ENCODE measurements at regions not wholly inside any gene's neighbourhood (a gene's known extent, or its start where the extent isn't known, plus 50 kb on each side); places are given as distances from the start of the nearest gene placed in this dataset.
"Not testable (repeated sequence)": the region's sequence is repeated elsewhere in the genome, so short reads cannot be mapped to it uniquely, and the experiment has no call there.

GRCh38 chr10:44118500-44118899 is 266.4 kb downstream of the CXCL12 start:
- H3K36me3 ChIP-seq (ENCODE audit: control insufficient read depth in 2 of 2, insufficient read depth in 2 of 2, low read length in 2 of 2): no peaks in the 10 kb centered on the region
- H3K4me1 ChIP-seq (ENCODE audit: control insufficient read depth in 2 of 2, insufficient read depth in 2 of 2, low read length in 2 of 2): no peaks in the 10 kb centered on the region
- H3K27ac ChIP-seq (ENCODE audit: low read depth in 2 of 2, low read length in 2 of 2): no peak overlapping the region
- no peaks in the 10 kb centered on the region for H3K27me3 ChIP-seq (ENCODE audit: control insufficient read depth in 2 of 2, insufficient read depth in 2 of 2, low read length in 2 of 2)
- H3K9ac ChIP-seq (ENCODE audit: low read depth in 1 of 2, low read length in 2 of 2): no peak overlapping the region
- no peaks in the 10 kb centered on the region for H3K9me3 ChIP-seq (ENCODE audit: control insufficient read depth in 2 of 2, low read length in 2 of 2)
- no peak overlapping the region for H3K4me3 ChIP-seq (ENCODE audit: low read length in 2 of 2)

DNA sequence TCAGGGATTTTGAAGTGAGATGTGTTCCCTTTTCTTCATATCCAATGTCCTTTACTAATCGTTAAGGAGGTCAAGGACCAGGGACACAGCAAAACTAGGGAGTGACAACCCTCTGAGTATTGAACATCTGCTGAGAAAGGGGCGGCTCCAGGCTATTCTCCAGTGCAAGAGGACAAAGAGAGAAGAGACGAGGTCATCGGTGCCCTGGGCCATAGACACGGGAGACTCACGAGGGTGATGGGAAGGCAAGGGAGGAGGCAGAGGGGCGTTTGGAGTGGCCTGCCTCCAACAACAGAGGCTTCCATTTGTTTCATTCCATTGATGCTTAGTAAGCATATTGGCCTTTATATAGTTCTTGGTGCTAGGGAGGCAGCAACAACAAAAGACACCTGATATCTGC is 268.4 kb downstream of the CXCL12 start:
- H3K9ac ChIP-seq (ENCODE audit: low read depth in 1 of 2, low read length in 2 of 2): no peak overlapping the region
- no peak overlapping the region for H3K27ac ChIP-seq (ENCODE audit: low read depth in 2 of 2, low read length in 2 of 2)
- H3K9me3 ChIP-seq (ENCODE audit: control insufficient read depth in 2 of 2, low read length in 2 of 2): no peaks in the 10 kb centered on the region
- no peak overlapping the region for H3K4me3 ChIP-seq (ENCODE audit: low read length in 2 of 2)
- H3K27me3 ChIP-seq (ENCODE audit: control insufficient read depth in 2 of 2, insufficient read depth in 2 of 2, low read length in 2 of 2): no peaks in the 10 kb centered on the region
- H3K36me3 ChIP-seq (ENCODE audit: control insufficient read depth in 2 of 2, insufficient read depth in 2 of 2, low read length in 2 of 2): no peaks in the 10 kb centered on the region
- H3K4me1 ChIP-seq (ENCODE audit: control insufficient read depth in 2 of 2, insufficient read depth in 2 of 2, low read length in 2 of 2): no peaks in the 10 kb centered on the region

GRCh38 chr10:44115516-44115915 is 269.4 kb downstream of the CXCL12 start:
- Histone ChIP-seq H3K4me1 (ENCODE audit: control insufficient read depth in 2 of 2, insufficient read depth in 2 of 2, low read length in 2 of 2) (no peaks in the 10 kb centered on the region), H3K9ac (ENCODE audit: low read depth in 1 of 2, low read length in 2 of 2) (no peak overlapping the region), H3K27me3 (ENCODE audit: control insufficient read depth in 2 of 2, insufficient read depth in 2 of 2, low read length in 2 of 2) (no peaks in the 10 kb centered on the region), H3K36me3 (ENCODE audit: control insufficient read depth in 2 of 2, insufficient read depth in 2 of 2, low read length in 2 of 2) (no peaks in the 10 kb centered on the region), H3K9me3 (ENCODE audit: control insufficient read depth in 2 of 2, low read length in 2 of 2) (no peaks in the 10 kb centered on the region), H3K4me3 (ENCODE audit: low read length in 2 of 2) (no peak overlapping the region), H3K27ac (ENCODE audit: low read depth in 2 of 2, low read length in 2 of 2) (no peak overlapping the region)

GRCh38 chr10:44114441-44114840 is 270.5 kb downstream of the CXCL12 start:
- H3K27ac ChIP-seq (ENCODE audit: low read depth in 2 of 2, low read length in 2 of 2): no peak overlapping the region
- H3K27me3 ChIP-seq (ENCODE audit: control insufficient read depth in 2 of 2, insufficient read depth in 2 of 2, low read length in 2 of 2): no peaks in the 10 kb centered on the region
- no peak overlapping the region for H3K9ac ChIP-seq (ENCODE audit: low read depth in 1 of 2, low read length in 2 of 2)
- no peak overlapping the region for H3K4me3 ChIP-seq (ENCODE audit: low read length in 2 of 2)
- no peaks in the 10 kb centered on the region for H3K36me3 ChIP-seq (ENCODE audit: control insufficient read depth in 2 of 2, insufficient read depth in 2 of 2, low read length in 2 of 2)
- H3K4me1 ChIP-seq (ENCODE audit: control insufficient read depth in 2 of 2, insufficient read depth in 2 of 2, low read length in 2 of 2): no peaks in the 10 kb centered on the region
- H3K9me3 ChIP-seq (ENCODE audit: control insufficient read depth in 2 of 2, low read length in 2 of 2): no peaks in the 10 kb centered on the region

GRCh38 chr10:44112280-44112679 is 272.6 kb downstream of the CXCL12 start:
- not testable (repeated sequence) for H3K27me3 ChIP-seq (ENCODE audit: control insufficient read depth in 2 of 2, insufficient read depth in 2 of 2, low read length in 2 of 2); H3K9me3 ChIP-seq (ENCODE audit: control insufficient read depth in 2 of 2, low read length in 2 of 2); H3K4me1 ChIP-seq (ENCODE audit: control insufficient read depth in 2 of 2, insufficient read depth in 2 of 2, low read length in 2 of 2); H3K27ac ChIP-seq (ENCODE audit: low read depth in 2 of 2, low read length in 2 of 2); H3K36me3 ChIP-seq (ENCODE audit: control insufficient read depth in 2 of 2, insufficient read depth in 2 of 2, low read length in 2 of 2); H3K4me3 ChIP-seq (ENCODE audit: low read length in 2 of 2); H3K9ac ChIP-seq (ENCODE audit: low read depth in 1 of 2, low read length in 2 of 2)

DNA sequence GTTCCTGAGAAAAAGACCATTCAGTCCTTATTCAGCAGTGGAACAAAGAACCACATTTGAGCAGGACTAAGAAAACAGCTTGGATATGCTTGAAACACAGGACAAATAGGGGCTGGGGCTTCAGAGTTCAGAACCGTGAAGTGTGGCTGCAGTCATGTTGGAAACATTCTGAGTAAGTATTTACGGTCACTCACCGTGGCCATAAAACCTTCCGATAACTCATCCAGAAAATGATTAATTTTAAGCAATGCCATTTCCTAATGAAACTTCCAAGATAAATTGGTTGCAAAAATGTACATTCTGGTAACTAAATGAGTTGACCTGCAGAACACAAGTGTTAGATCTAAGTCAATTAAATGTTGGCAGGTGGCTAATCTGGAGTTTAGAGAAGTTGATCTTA is 279.2 kb downstream of the CXCL12 start:
- Histone ChIP-seq H3K27ac (ENCODE audit: low read depth in 2 of 2, low read length in 2 of 2) (no peak overlapping the region), H3K4me1 (ENCODE audit: control insufficient read depth in 2 of 2, insufficient read depth in 2 of 2, low read length in 2 of 2) (no peaks in the 10 kb centered on the region), H3K9me3 (ENCODE audit: control insufficient read depth in 2 of 2, low read length in 2 of 2) (no peaks in the 10 kb centered on the region), H3K27me3 (ENCODE audit: control insufficient read depth in 2 of 2, insufficient read depth in 2 of 2, low read length in 2 of 2) (no peaks in the 10 kb centered on the region), H3K9ac (ENCODE audit: low read depth in 1 of 2, low read length in 2 of 2) (no peak overlapping the region), H3K4me3 (ENCODE audit: low read length in 2 of 2) (no peak overlapping the region), H3K36me3 (ENCODE audit: control insufficient read depth in 2 of 2, insufficient read depth in 2 of 2, low read length in 2 of 2) (no peaks in the 10 kb centered on the region)

DNA sequence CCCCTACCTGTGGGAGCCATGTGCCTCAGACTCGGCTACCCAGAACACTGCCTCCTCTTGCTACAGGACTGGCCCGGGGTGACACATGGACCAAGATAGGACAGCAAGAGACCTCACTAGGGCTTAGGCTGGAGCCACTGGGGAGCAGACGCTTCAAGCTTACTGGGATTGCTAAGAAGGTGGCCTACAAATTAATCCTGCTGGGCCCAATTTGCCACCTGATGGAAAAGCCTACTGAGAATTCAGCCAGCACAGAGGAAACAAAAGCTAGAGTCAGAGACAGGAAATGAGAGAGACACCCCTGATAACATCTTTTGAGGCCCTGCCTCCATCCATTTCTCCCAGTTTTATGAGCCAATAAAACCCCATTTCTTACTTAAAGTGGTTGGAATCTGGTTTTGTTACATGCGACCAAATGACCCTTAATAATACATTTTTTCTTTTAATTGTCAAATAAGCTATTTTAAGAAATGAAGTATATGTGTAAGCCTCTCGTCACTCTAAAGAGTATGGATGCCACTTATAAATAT is 282.1 kb downstream of the CXCL12 start:
- Histone ChIP-seq H3K27me3 (ENCODE audit: control insufficient read depth in 2 of 2, insufficient read depth in 2 of 2, low read length in 2 of 2) (no peaks in the 10 kb centered on the region), H3K27ac (ENCODE audit: low read depth in 2 of 2, low read length in 2 of 2) (no peak overlapping the region), H3K4me3 (ENCODE audit: low read length in 2 of 2) (no peak overlapping the region), H3K9me3 (ENCODE audit: control insufficient read depth in 2 of 2, low read length in 2 of 2) (no peaks in the 10 kb centered on the region), H3K36me3 (ENCODE audit: control insufficient read depth in 2 of 2, insufficient read depth in 2 of 2, low read length in 2 of 2) (no peaks in the 10 kb centered on the region), H3K9ac (ENCODE audit: low read depth in 1 of 2, low read length in 2 of 2) (no peak overlapping the region), H3K4me1 (ENCODE audit: control insufficient read depth in 2 of 2, insufficient read depth in 2 of 2, low read length in 2 of 2) (no peaks in the 10 kb centered on the region)

- Histone ChIP-seq H3K4me1 (ENCODE audit: control insufficient read depth in 2 of 2, insufficient read depth in 2 of 2, low read length in 2 of 2) (no peaks in the 10 kb centered on the region), H3K27me3 (ENCODE audit: control insufficient read depth in 2 of 2, insufficient read depth in 2 of 2, low read length in 2 of 2) (no peaks in the 10 kb centered on the region), H3K9me3 (ENCODE audit: control insufficient read depth in 2 of 2, low read length in 2 of 2) (no peaks in the 10 kb centered on the region), H3K27ac (ENCODE audit: low read depth in 2 of 2, low read length in 2 of 2) (no peak overlapping the region), H3K36me3 (ENCODE audit: control insufficient read depth in 2 of 2, insufficient read depth in 2 of 2, low read length in 2 of 2) (no peaks in the 10 kb centered on the region), H3K4me3 (ENCODE audit: low read length in 2 of 2) (no peak overlapping the region), H3K9ac (ENCODE audit: low read depth in 1 of 2, low read length in 2 of 2) (no peak overlapping the region)
Observed at GRCh38 chr10:44101082-44101481, 283.8 kb downstream of the CXCL12 start.

DNA sequence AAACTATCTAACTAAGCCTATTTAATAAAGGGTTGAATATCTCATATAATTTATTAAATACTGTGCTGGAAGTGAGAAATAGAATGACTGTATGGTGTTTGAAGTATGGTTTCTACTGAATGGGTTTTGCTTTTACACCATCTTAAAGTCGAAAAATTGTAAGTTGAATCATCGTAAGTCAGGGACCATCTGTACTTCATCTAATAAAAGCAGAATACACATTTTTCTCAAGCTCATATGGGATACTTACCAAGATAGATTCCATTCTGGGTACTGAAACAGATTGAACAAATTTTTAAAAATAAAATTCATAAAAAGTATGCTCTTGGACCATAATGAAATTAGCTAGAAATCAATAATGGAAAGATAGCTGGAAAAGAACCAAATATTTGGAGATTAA is 285.4 kb downstream of the CXCL12 start:
- no peak overlapping the region for H3K4me3 ChIP-seq (ENCODE audit: low read length in 2 of 2)
- H3K27ac ChIP-seq (ENCODE audit: low read depth in 2 of 2, low read length in 2 of 2): no peak overlapping the region
- H3K4me1 ChIP-seq (ENCODE audit: control insufficient read depth in 2 of 2, insufficient read depth in 2 of 2, low read length in 2 of 2): no peaks in the 10 kb centered on the region
- H3K27me3 ChIP-seq (ENCODE audit: control insufficient read depth in 2 of 2, insufficient read depth in 2 of 2, low read length in 2 of 2): no peaks in the 10 kb centered on the region
- H3K36me3 ChIP-seq (ENCODE audit: control insufficient read depth in 2 of 2, insufficient read depth in 2 of 2, low read length in 2 of 2): no peaks in the 10 kb centered on the region
- no peaks in the 10 kb centered on the region for H3K9me3 ChIP-seq (ENCODE audit: control insufficient read depth in 2 of 2, low read length in 2 of 2)
- H3K9ac ChIP-seq (ENCODE audit: low read depth in 1 of 2, low read length in 2 of 2): no peak overlapping the region

DNA sequence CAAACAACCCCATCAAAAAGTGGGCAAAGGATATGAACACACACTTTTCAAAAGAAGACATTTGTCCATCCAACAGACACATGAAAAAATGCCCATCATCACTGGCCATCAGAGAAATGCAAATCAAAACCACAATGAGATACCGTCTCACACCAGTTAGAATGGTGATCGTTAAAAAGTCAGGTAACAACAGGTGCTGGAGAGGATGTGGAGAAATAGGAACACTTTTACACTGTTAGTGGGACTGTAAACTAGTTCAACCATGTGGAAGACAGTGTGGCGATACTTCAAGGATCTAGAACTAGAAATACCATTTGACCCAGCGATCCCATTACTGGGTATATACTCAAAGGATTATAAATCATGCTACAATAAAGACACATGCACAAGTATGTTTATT is 288.7 kb downstream of the CXCL12 start:
- not testable (repeated sequence) for H3K27ac ChIP-seq (ENCODE audit: low read depth in 2 of 2, low read length in 2 of 2); H3K9me3 ChIP-seq (ENCODE audit: control insufficient read depth in 2 of 2, low read length in 2 of 2); H3K4me3 ChIP-seq (ENCODE audit: low read length in 2 of 2); H3K9ac ChIP-seq (ENCODE audit: low read depth in 1 of 2, low read length in 2 of 2); H3K36me3 ChIP-seq (ENCODE audit: control insufficient read depth in 2 of 2, insufficient read depth in 2 of 2, low read length in 2 of 2); H3K27me3 ChIP-seq (ENCODE audit: control insufficient read depth in 2 of 2, insufficient read depth in 2 of 2, low read length in 2 of 2); H3K4me1 ChIP-seq (ENCODE audit: control insufficient read depth in 2 of 2, insufficient read depth in 2 of 2, low read length in 2 of 2)

GRCh38 chr10:44089671-44090070 is 295.2 kb downstream of the CXCL12 start:
- Histone ChIP-seq H3K9me3 (ENCODE audit: control insufficient read depth in 2 of 2, low read length in 2 of 2) (no peaks in the 10 kb centered on the region), H3K36me3 (ENCODE audit: control insufficient read depth in 2 of 2, insufficient read depth in 2 of 2, low read length in 2 of 2) (no peaks in the 10 kb centered on the region)

More at GRCh38 chr10:44089671-44090070, 295.2 kb downstream of the CXCL12 start:
- Histone ChIP-seq H3K9ac (ENCODE audit: low read depth in 1 of 2, low read length in 2 of 2) (no peak overlapping the region), H3K27ac (ENCODE audit: low read depth in 2 of 2, low read length in 2 of 2) (no peak overlapping the region), H3K4me1 (ENCODE audit: control insufficient read depth in 2 of 2, insufficient read depth in 2 of 2, low read length in 2 of 2) (no peaks in the 10 kb centered on the region), H3K4me3 (ENCODE audit: low read length in 2 of 2) (no peak overlapping the region), H3K27me3 (ENCODE audit: control insufficient read depth in 2 of 2, insufficient read depth in 2 of 2, low read length in 2 of 2) (no peaks in the 10 kb centered on the region)

Data from mucosa of rectum (tissue), 2 donors.